OCI-M1 (cell line): ENCODE measurements at regions not wholly inside any gene's neighbourhood (a gene's known extent, or its start where the extent isn't known, plus 50 kb on each side); places are given as distances from the start of the nearest gene placed in this dataset.

Source experiments
- DNase-seq: peaks from one replicate; lab custom pipeline; 2025; lab: John Stamatoyannopoulos, UW

DNA sequence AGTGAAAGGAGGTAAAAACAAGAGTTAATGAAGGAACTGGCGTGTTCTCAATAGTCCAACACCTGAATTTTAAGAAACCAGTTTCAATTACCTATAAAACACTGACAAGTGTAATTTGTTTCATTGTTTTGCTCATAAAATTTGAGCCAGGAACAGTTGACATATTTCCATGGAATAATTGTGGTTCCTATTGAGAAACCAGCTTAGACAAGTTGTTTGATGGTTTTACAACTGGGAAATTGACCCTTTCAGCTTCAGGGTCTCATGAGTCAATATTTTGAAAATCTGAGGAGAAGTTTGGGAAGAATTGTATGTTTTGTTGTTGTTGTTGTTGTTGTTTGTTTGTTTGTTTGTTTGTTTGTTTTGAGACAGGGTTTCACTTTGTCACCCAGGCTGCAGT lies 69.1 kb upstream of the GADD45A start:
- DNase-seq: no peak

GRCh38 chr1:67616394-67616985 lies 68.5 kb upstream of the GADD45A start:
- DNase-seq: no peak

GRCh38 chr1:67618285-67619018 lies 66.5 kb upstream of the GADD45A start:
- DNase-seq: no peak

DNA sequence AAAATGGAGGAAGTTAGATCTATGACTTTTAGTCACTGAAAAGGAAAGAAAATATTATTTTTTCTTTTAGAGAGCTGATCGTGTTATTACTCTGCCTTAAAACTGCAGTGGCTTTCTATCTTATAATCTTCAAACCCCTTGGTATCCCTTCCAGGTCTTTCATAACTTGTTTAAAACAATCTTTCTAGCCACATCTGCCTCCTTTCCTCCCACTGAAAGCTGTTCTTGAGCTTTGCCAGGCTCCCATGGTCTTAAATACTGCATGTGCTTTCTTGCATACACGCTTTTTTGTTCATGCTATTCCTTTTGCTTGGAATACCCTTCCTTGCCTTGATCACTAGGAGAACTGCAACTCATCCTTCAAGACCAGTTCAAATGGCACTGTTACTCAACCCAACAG lies 65.9 kb upstream of the GADD45A start:
- DNase-seq: no peak

GRCh38 chr1:67623906-67624305 lies 61.1 kb upstream of the GADD45A start:
- no peak for DNase-seq

- no peak for DNase-seq
These were observed 60.3 kb upstream of the GADD45A start for GRCh38 chr1:67624680-67625079.

DNA sequence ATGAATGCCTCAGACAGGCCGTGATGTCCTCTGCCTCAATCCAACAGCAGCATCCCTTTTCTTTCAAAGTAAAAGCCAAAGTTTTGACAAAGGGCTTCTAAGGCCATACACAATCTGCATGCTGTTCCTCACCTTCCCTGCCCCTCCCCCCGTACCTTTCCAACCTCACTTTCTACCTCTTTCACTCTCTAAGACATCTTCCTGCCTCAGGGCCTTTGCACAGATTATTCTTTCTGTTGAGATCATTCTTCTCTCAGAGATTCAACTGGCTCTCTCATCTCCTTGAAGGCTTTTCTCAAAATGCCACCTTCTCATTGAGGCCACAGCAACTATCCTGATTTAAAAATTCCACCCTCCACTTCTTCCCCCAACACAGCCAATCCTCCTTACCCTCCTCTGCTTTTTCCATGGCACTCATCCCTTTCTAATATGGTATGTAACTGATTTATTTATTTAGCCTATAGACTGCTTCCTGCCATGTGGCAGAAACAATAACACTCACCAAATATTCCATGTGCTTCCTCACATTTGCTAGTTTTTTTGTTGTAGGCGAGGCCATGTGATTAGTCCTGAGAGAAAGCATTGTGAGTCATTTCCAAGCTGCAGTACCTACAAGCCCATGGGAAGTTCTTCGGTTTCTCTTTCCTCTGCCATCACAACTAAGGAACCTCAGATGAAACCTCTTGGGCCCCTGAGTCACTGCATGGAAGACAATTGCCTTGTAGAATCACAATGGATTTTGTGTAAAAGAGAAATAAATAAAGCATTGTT lies 58.7 kb upstream of the GADD45A start:
- no peak for DNase-seq

GRCh38 chr1:67626861-67627235 lies 58.2 kb upstream of the GADD45A start:
- DNase-seq: no peak

DNA sequence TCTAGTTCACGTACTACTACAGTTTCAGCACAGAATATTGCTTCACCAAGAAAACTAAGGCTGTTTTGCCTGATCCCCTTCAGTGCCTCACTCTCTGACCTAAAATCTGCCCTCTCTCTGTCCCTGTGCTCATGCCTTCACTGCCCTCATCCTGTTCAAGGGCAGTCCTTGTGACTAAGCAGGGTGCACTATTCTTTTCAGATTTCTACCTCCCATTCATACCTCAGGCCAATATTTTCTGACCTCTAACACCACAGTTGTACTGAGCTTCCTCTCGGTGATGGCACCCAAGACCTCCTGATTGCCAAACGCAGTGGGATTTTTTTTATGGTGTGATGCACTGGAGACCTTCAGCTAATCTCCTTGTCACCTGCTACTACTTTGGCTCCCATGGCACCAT lies 57.7 kb upstream of the GADD45A start:
- DNase-seq: no peak

GRCh38 chr1:67627906-67628305 lies 57.1 kb upstream of the GADD45A start:
- DNase-seq: no peak

DNA sequence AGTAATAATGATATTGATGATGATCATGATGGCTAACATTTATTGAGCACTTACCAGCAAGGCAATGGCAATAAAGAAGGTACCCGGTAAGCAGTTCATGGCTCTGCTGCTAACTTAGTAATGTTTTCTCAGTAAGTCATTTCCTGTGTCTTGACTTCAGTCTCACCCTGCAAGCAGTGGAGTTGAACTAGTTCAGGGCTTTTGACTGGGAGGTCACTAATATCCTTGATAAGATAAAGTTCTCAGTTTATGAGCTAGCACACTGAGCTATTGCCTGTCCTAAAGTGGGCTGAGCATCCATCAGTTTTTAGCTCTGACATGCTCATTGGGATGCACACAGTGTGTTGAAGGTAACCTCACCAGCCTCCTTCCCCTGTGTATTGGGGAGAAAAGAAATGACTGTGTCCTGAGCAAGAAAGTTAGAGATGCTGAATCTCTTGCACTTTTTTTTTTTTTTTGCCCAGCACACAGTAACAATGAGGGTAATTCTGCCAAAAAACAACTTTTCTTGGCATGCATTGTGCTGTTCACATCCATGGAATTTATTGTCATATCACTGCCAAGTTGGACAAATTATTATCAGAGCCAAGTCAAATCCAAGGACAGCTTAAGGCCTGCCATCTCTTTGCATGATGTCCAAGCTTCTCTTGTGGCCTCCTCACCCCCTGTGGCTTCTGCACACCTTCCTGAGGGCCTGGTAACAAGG lies 55.5 kb upstream of the GADD45A start:
- no peak for DNase-seq

DNA sequence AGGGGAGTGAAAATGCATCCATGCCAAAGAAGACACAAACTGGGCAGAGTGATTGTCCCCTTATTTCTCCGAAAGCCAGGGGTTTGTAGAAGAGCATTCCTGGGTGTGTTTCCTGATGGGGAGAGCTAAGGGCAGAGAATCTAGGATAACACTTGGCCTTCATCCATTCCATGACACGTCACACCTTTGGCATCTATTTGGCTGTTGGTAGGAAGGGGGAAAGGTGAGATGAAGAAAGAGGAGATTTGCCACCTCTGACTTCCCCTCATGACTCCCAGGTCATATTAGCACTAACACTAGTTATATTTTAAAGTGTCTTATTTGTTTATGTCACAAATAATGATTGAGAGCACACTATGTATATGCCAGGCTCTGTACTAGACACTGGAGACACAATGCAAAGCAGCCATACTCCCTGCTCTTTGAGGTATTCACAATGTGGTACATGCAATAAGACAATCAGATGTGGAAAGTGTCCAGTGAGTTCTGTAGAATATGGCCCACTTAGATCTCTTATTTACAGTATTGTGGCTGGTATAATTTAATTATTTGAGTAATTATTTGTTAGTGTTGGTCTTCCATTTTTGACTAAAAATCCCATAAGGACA lies 54.5 kb upstream of the GADD45A start:
- DNase-seq: no peak

DNA sequence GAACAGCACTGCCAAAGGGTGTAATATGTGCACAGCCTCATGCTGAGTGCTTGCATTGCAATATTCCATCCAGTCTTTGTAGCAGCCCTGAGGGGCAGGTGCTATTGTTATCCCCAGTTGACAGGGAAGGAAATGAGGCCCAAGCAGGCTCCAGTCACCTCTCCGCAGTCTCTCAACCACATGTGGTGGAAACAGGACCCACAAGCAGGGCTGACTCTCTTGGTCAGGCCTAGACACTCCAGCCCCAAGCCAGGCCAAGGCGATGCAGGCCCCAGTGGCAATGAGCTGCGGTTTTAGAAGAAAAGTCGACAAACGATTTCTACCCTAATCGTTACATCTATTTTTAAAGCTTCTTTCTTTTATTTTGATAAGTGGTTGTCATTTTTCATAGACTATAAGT lies 52.6 kb upstream of the GADD45A start:
- no peak for DNase-seq

- no peak for DNase-seq
These were observed 52.0 kb upstream of the GADD45A start for GRCh38 chr1:67632811-67633655.

DNA sequence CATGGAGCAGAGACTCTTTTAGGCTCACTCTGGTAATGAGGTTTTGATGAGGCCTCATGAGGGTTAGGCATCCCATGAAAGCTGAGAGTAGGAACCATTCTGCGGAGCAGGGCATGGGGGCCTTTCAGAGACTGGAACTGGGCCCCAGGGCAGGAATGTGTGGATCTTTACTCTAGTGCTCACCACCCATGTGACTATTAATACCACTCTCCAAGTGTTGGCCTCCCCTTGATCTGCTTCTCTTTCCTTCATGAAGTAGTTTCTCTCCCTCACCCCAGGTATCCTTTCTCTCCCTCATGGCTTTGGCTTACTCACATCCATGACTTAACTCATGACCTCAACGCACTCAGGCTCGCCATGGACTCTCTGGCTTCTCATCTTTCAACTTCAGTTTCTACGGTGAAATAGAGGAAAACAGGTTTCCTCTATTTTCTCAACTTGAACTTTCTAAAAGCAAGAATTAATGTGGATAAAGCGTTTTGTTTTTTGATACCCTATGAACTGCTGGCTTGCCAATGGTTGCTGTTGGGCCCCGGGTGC lies 50.5 kb upstream of the GADD45A start:
- DNase-seq: no peak

GRCh38 chr1:67635055-67635809 lies 49.8 kb upstream of the GADD45A start:
- DNase-seq: peak; percentile 59
